H9 (cell line): ENCODE measurements at regions not wholly inside any gene's neighbourhood (a gene's known extent, or its start where the extent isn't known, plus 50 kb on each side); places are given as distances from the start of the nearest gene placed in this dataset.

ENCODE experiments used
- DNase-seq: peaks from one replicate; pipeline ENCODE4 v3.0.0-alpha.2; 2017
- H2AFZ ChIP-seq: one replicate; pipeline ENCODE4 v1.6.1; 2013; ENCODE audit warnings: mild to moderate bottlenecking, low read length, control low read depth, moderate library complexity
- H2AK5ac ChIP-seq: 2 replicates; pipeline ENCODE4 v1.6.1; 2013; ENCODE audit warnings: low read length, control low read depth, mixed read lengths; ENCODE audit not compliant: insufficient read length
- H2BK120ac ChIP-seq: one replicate; pipeline ENCODE4 v1.6.1; 2013; ENCODE audit warnings: low read depth, mild to moderate bottlenecking, low read length, control low read depth, inconsistent platforms; ENCODE audit not compliant: poor library complexity, severe bottlenecking
- H2BK12ac ChIP-seq: 2 replicates; pipeline ENCODE4 v1.6.1; 2013; ENCODE audit warnings: low read length, control low read depth, mixed read lengths, low read depth; ENCODE audit not compliant: insufficient read length
- H2BK15ac ChIP-seq: 2 replicates; pipeline ENCODE4 v1.6.1; 2013; ENCODE audit warnings: low read depth, low read length, control low read depth
- H2BK20ac ChIP-seq: one replicate; pipeline ENCODE4 v1.6.1; 2013; ENCODE audit warnings: low read depth, mild to moderate bottlenecking, low read length, control low read depth, inconsistent platforms; ENCODE audit not compliant: poor library complexity, severe bottlenecking
- H2BK5ac ChIP-seq: 2 replicates; pipeline ENCODE4 v1.6.1; 2013; ENCODE audit warnings: low read length, control low read depth, mixed read lengths; ENCODE audit not compliant: insufficient read length
- H3K14ac ChIP-seq: 2 replicates; pipeline ENCODE4 v1.6.1; 2013; ENCODE audit warnings: low read length, control low read depth; ENCODE audit not compliant: insufficient read depth
- H3K18ac ChIP-seq: 2 replicates; pipeline ENCODE4 v1.6.1; 2013; ENCODE audit warnings: low read depth, mild to moderate bottlenecking, mixed read lengths, low read length, control low read depth; ENCODE audit not compliant: insufficient read length
- H3K23ac ChIP-seq: 2 replicates; pipeline ENCODE4 v1.6.1; 2013; ENCODE audit warnings: low read length, control low read depth, mixed read lengths, low read depth; ENCODE audit not compliant: insufficient read length
- H3K23me2 ChIP-seq: 2 replicates; pipeline ENCODE4 v1.6.1; 2013; ENCODE audit warnings: low read depth, mild to moderate bottlenecking, mixed read lengths, low read length, control low read depth; ENCODE audit not compliant: insufficient read length, poor library complexity, severe bottlenecking
- H3K27ac ChIP-seq: 2 replicates; pipeline ENCODE4 v1.5.1; 2013; ENCODE audit warnings: low read length, control low read depth, mixed read lengths, low read depth; ENCODE audit not compliant: insufficient read length
- H3K27me3 ChIP-seq: 2 replicates; pipeline ENCODE4 v1.6.1; 2013; ENCODE audit warnings: low read length, control low read depth, inconsistent platforms; ENCODE audit not compliant: insufficient read depth
- H3K4ac ChIP-seq: 2 replicates; pipeline ENCODE4 v1.6.1; 2013; ENCODE audit warnings: low read depth, mild to moderate bottlenecking, control low read depth, inconsistent platforms, low read length, moderate library complexity
- H3K4me1 ChIP-seq: 2 replicates; pipeline ENCODE4 v1.6.1; 2013; ENCODE audit warnings: low read length, control low read depth, inconsistent platforms; ENCODE audit not compliant: insufficient read depth
- H3K4me2 ChIP-seq: 2 replicates; pipeline ENCODE4 v1.6.1; 2013; ENCODE audit warnings: low read length, control low read depth, mixed read lengths; ENCODE audit not compliant: insufficient read length, insufficient read depth
- H3K56ac ChIP-seq: 2 replicates; pipeline ENCODE4 v1.6.1; 2013; ENCODE audit warnings: low read depth, mild to moderate bottlenecking, mixed read lengths, low read length, control low read depth; ENCODE audit not compliant: insufficient read length
- H3K79me1 ChIP-seq: 2 replicates; pipeline ENCODE4 v1.6.1; 2013; ENCODE audit warnings: low read depth, mild to moderate bottlenecking, moderate library complexity, low read length, control low read depth, inconsistent platforms; ENCODE audit not compliant: insufficient read depth, poor library complexity, severe bottlenecking
- H3K79me2 ChIP-seq: 2 replicates; pipeline ENCODE4 v1.6.1; 2013; ENCODE audit warnings: low read length, control low read depth, inconsistent platforms; ENCODE audit not compliant: insufficient read depth
- H3K9ac ChIP-seq: 2 replicates; pipeline ENCODE4 v1.6.1; 2013; ENCODE audit warnings: low read length, control low read depth, mixed read lengths; ENCODE audit not compliant: insufficient read length; ENCODE audit errors: extremely low read depth
- H3K9me3 ChIP-seq: one replicate; pipeline ENCODE4 v1.6.1; 2013; ENCODE audit warnings: low read depth, low read length, inconsistent platforms; ENCODE audit not compliant: control insufficient read depth
- H3T11ph ChIP-seq: one replicate; pipeline ENCODE4 v1.6.1; 2013; ENCODE audit warnings: mild to moderate bottlenecking, low read length, control low read depth, inconsistent platforms
- H4K20me1 ChIP-seq: one replicate; pipeline ENCODE4 v1.6.1; 2013; ENCODE audit not compliant: control insufficient read depth, insufficient read length, insufficient read depth
- H4K5ac ChIP-seq: 2 replicates; pipeline ENCODE4 v1.6.1; 2013; ENCODE audit warnings: low read depth, mild to moderate bottlenecking, mixed read lengths, low read length, control low read depth; ENCODE audit not compliant: insufficient read length
- H4K8ac ChIP-seq: replicated peaks from 2 replicates; pipeline ENCODE4 v1.6.1; 2013; ENCODE audit warnings: low read length, control low read depth, mixed read lengths, low read depth; ENCODE audit not compliant: insufficient read length
- H4K91ac ChIP-seq: 2 replicates; pipeline ENCODE4 v1.6.1; 2013; ENCODE audit warnings: low read depth, mild to moderate bottlenecking, moderate library complexity, mixed read lengths, low read length, control low read depth; ENCODE audit not compliant: insufficient read length
- H3K27ac Mint-ChIP-seq, 3 experiments: 2 replicates in 2 of 3; 3 replicates in 1 of 3; pipeline ENCODE4 v1.8.0; 2020 to 2021; ENCODE audit warnings: mixed read lengths in 3 of 3, mild to moderate bottlenecking in 1 of 3, moderate library complexity in 1 of 3
- H3K27me3 Mint-ChIP-seq: 2 replicates; pipeline ENCODE4 v1.8.0; 2021; ENCODE audit warnings: low read depth, mild to moderate bottlenecking, moderate library complexity, mixed read lengths
- H3K36me3 Mint-ChIP-seq, 3 experiments: 2 replicates in 2 of 3; 3 replicates in 1 of 3; pipeline ENCODE4 v1.8.0; 2020 to 2021; ENCODE audit warnings: low read depth in 3 of 3, mixed read lengths in 3 of 3; ENCODE audit not compliant: insufficient read depth in 1 of 3
- H3K4me1 Mint-ChIP-seq, 2 experiments: 2 replicates each; pipeline ENCODE4 v1.8.0; 2020; ENCODE audit warnings: mixed read lengths in 2 of 2
- H3K4me3 Mint-ChIP-seq, 2 experiments: 2 replicates in 1 of 2; 3 replicates in 1 of 2; pipeline ENCODE4 v1.8.0; 2020 to 2021; ENCODE audit warnings: mild to moderate bottlenecking in 2 of 2, mixed read lengths in 2 of 2, moderate library complexity in 1 of 2
- H3K9me3 Mint-ChIP-seq, 2 experiments: 2 replicates in 1 of 2; 3 replicates in 1 of 2; pipeline ENCODE4 v1.8.0; 2020; ENCODE audit warnings: mild to moderate bottlenecking in 2 of 2, mixed read lengths in 2 of 2, moderate library complexity in 1 of 2
- WGBS: extraction: QIAGEN DNeasy Blood & Tissue Kit; methylation state at CpG from one replicate; pipeline ENCODE4 v1.1.7; 2013; ENCODE audit warnings: missing lambda C conversion rate, low lambda C conversion rate, mixed read lengths; ENCODE audit not compliant: insufficient read length; ENCODE audit errors: extremely low coverage; 5-methylcytosine and 5-hydroxymethylcytosine counted together
- TF ChIP-seq, protein P1 (sequence below): fragments of 200-600 bp; sonication (generic); conservative IDR thresholded peaks from 3 replicates; pipeline ENCODE4 v1.8.0; 2021; ENCODE audit warnings: antibody characterized with exemption, mild to moderate bottlenecking

GRCh38 chr22:48742191-48742555 is 1085.5 kb downstream of the BRD1 start:
- H2BK20ac ChIP-seq, result no peak overlapping the region
- no peaks in the 10 kb centered on the region; a peak in 2 of 5 replicates for H3K9me3 Mint-ChIP-seq
- no peak overlapping the region for H3K4me3 Mint-ChIP-seq
- no peak overlapping the region for H3T11ph ChIP-seq
- H3K4me1 ChIP-seq, result no peaks in the 10 kb centered on the region
- no peak overlapping the region for H3K18ac ChIP-seq
- no peaks in the 10 kb centered on the region for H4K20me1 ChIP-seq
- TF ChIP-seq, protein P1, sequence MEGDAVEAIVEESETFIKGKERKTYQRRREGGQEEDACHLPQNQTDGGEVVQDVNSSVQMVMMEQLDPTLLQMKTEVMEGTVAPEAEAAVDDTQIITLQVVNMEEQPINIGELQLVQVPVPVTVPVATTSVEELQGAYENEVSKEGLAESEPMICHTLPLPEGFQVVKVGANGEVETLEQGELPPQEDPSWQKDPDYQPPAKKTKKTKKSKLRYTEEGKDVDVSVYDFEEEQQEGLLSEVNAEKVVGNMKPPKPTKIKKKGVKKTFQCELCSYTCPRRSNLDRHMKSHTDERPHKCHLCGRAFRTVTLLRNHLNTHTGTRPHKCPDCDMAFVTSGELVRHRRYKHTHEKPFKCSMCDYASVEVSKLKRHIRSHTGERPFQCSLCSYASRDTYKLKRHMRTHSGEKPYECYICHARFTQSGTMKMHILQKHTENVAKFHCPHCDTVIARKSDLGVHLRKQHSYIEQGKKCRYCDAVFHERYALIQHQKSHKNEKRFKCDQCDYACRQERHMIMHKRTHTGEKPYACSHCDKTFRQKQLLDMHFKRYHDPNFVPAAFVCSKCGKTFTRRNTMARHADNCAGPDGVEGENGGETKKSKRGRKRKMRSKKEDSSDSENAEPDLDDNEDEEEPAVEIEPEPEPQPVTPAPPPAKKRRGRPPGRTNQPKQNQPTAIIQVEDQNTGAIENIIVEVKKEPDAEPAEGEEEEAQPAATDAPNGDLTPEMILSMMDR, result no peak
- peaks cover 0 to 5% (median 2%) of the 10 kb centered on the region in 3 experiments; a peak in 2 of 7 replicates for H3K36me3 Mint-ChIP-seq
- H2BK12ac ChIP-seq, result no peak overlapping the region
- no peak overlapping the region for H2AK5ac ChIP-seq
- no peak overlapping the region for H3K23ac ChIP-seq
- H3K4me2 ChIP-seq, result no peak overlapping the region
- H3K9ac ChIP-seq, result no peak overlapping the region
- no peak overlapping the region for H4K8ac ChIP-seq
- no peak overlapping the region for H3K27ac ChIP-seq
- H3K23me2 ChIP-seq, result no peaks in the 10 kb centered on the region
- no peak overlapping the region for H2BK15ac ChIP-seq
- no peak overlapping the region for H4K5ac ChIP-seq
- no peak overlapping the region for H4K91ac ChIP-seq
- no peaks in the 10 kb centered on the region for H3K9me3 ChIP-seq
- no peaks in the 10 kb centered on the region for H3K27me3 ChIP-seq
- no peaks in the 10 kb centered on the region for H3K4me1 Mint-ChIP-seq
- H3K27ac Mint-ChIP-seq, result no peak overlapping the region
- no peak overlapping the region for H2BK5ac ChIP-seq
- H3K27me3 Mint-ChIP-seq, result no peaks in the 10 kb centered on the region
- no peak overlapping the region for H3K14ac ChIP-seq
- no peak overlapping the region for H2AFZ ChIP-seq
- no peak overlapping the region for H3K4ac ChIP-seq
- no peak overlapping the region for H3K56ac ChIP-seq
- DNase-seq, result no peak
- no CpG with 5 or more reads among the region's 17 CpGs for WGBS
- no peaks in the 10 kb centered on the region for H3K79me1 ChIP-seq
- H2BK120ac ChIP-seq, result no peak overlapping the region
- no peaks in the 10 kb centered on the region for H3K79me2 ChIP-seq
